ENCODE measurements at regions not wholly inside any gene's neighbourhood (a gene's known extent, or its start where the extent isn't known, plus 50 kb on each side); places are given as distances from the start of the nearest gene placed in this dataset.

GRCh38 chr10:89073719-89074118 lies 83.1 kb downstream of the FAS start:
- no peak for TF ChIP-seq POLR2A (IDR thresholded peaks at IDR 0.05; ENCODE audit: low read length)
- no peak for TF ChIP-seq GATA1 (IDR thresholded peaks at IDR 0.05; ENCODE audit: low read depth, low read length)

Measured in erythroblast (primary cell).